ENCODE measurements at regions not wholly inside any gene's neighbourhood (a gene's known extent, or its start where the extent isn't known, plus 50 kb on each side); places are given as distances from the start of the nearest gene placed in this dataset.

GRCh38 chr13:37257051-37257450 is 151.6 kb upstream of the CSNK1A1L start:
- TF ChIP-seq CTCF (IDR thresholded peaks at IDR 0.05) (no peak), ZFX (IDR thresholded peaks at IDR 0.05; ENCODE audit: borderline replicate concordance) (no peak)
